ENCODE measurements at regions not wholly inside any gene's neighbourhood (a gene's known extent, or its start where the extent isn't known, plus 50 kb on each side); places are given as distances from the start of the nearest gene placed in this dataset.

GRCh38 chr2:83481436-83481835 lies 977.6 kb downstream of the SUCLG1 start:
- TF ChIP-seq, protein P1, sequence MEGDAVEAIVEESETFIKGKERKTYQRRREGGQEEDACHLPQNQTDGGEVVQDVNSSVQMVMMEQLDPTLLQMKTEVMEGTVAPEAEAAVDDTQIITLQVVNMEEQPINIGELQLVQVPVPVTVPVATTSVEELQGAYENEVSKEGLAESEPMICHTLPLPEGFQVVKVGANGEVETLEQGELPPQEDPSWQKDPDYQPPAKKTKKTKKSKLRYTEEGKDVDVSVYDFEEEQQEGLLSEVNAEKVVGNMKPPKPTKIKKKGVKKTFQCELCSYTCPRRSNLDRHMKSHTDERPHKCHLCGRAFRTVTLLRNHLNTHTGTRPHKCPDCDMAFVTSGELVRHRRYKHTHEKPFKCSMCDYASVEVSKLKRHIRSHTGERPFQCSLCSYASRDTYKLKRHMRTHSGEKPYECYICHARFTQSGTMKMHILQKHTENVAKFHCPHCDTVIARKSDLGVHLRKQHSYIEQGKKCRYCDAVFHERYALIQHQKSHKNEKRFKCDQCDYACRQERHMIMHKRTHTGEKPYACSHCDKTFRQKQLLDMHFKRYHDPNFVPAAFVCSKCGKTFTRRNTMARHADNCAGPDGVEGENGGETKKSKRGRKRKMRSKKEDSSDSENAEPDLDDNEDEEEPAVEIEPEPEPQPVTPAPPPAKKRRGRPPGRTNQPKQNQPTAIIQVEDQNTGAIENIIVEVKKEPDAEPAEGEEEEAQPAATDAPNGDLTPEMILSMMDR (IDR thresholded peaks at IDR 0.05) = no peak
- no peak for TF ChIP-seq POLR2A (IDR thresholded peaks at IDR 0.05)

All from heart left ventricle (tissue), 13 donors.